Hepatic stellate cell (primary cell): ENCODE measurements at regions not wholly inside any gene's neighbourhood (a gene's known extent, or its start where the extent isn't known, plus 50 kb on each side); places are given as distances from the start of the nearest gene placed in this dataset.
"Not testable (repeated sequence)": the region's sequence is repeated elsewhere in the genome, so short reads cannot be mapped to it uniquely, and the experiment has no call there.

Experiments
- DNase-seq: peaks from one replicate; pipeline ENCODE4 v3.0.0; 2011; ENCODE audit warnings: low spot score

GRCh38 chr7:1342090-1342640, 109.5 kb downstream of the UNCX start:
- no peak for DNase-seq

GRCh38 chr7:1343551-1343950, 110.9 kb downstream of the UNCX start:
- DNase-seq: no peak

GRCh38 chr7:1344421-1344820, 111.7 kb downstream of the UNCX start:
- no peak for DNase-seq

- DNase-seq: no peak
Observed at GRCh38 chr7:1344981-1345701, 112.5 kb downstream of the UNCX start.

DNA sequence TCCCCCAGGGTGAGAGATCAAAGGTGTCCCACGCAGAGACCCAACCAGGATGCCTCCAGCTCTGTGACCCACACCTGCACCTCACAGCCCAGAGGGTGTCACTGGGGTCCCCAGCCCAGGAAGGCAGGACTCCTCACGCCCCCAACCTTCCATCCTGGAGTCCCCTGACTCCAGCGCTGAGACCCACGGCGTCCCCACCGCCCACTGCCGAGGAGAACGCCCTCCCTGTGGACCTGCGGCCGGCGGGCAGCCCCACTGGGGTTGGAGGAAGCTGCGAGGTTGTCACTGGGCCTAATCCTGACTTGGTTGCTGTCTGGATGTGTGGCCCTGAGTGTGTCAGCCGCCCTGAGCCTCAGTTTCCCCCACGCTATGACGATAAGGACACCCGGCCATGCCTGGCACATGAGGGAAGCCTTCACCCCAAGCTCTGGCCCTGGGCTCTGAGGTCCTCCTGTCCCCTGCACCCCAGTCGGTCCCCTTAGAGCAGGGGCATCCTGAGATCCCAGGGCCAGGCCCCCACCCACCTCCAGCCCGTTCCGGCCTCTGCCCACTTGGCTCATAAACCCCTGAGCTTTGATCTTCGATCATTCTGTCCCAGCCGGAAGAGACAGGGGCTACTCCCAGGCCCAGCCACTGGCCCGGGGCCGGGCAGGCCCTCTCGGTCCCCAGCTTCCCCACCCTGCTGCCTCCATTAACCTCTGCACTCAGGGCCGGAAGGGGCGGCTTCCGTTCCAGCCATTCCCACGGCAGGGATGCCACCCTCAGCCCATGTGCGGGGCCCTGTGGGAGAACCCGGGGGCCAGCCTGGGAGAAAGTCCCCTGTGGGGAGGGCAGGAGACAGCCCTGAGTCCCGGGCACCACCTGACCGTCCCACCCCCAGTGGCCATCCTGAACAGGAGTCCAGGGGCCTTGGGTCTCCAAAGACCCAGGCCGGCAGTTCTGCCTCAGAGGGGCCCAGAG, 113.2 kb downstream of the MICALL2 start:
- DNase-seq: no peak

DNA sequence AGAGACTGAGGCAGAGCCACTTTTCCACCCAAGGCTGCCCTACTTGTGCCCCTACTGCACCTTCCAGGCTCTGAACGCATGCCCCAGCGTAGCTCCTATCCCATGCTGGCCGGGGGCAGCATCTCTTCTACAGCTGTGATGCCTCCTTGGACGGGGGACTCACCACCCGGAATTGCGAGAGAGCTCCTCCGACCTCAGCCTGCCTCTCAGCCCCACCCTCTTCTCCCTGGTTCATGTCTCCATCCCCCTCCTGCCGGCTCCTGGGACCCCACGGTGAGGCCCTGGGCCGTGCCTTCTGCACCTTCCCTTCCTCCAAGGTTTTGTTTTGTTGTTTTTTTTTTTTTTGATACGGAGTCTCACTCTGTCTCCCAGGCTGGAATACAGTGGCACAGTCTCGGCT, 112.4 kb downstream of the MICALL2 start:
- DNase-seq: no peak

GRCh38 chr7:1348096-1348822, 111.0 kb downstream of the MICALL2 start:
- DNase-seq: no peak

- no peak for DNase-seq
Observed at GRCh38 chr7:1348823-1349335, 110.4 kb downstream of the MICALL2 start.

DNA sequence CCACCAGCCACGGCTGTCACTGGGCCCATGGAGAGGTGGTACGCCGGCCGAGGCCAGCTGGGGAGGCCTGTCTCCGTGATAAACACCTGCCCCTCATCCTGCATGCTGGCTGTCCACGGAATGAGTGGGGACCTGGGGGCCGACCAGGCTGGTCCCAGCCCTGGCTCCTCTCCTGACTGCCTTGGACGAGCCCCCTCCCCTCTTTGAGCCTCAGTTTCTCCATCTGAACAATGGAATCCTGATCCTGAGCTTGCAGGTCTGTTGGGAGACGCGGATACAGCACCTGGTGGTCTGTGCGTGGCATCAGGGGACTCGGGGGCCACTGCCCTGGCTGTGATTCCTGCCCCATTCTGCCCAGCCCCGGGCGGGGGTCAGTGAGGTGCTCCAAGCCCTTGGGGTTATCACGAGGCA, 109.9 kb downstream of the MICALL2 start:
- DNase-seq: no peak

DNA sequence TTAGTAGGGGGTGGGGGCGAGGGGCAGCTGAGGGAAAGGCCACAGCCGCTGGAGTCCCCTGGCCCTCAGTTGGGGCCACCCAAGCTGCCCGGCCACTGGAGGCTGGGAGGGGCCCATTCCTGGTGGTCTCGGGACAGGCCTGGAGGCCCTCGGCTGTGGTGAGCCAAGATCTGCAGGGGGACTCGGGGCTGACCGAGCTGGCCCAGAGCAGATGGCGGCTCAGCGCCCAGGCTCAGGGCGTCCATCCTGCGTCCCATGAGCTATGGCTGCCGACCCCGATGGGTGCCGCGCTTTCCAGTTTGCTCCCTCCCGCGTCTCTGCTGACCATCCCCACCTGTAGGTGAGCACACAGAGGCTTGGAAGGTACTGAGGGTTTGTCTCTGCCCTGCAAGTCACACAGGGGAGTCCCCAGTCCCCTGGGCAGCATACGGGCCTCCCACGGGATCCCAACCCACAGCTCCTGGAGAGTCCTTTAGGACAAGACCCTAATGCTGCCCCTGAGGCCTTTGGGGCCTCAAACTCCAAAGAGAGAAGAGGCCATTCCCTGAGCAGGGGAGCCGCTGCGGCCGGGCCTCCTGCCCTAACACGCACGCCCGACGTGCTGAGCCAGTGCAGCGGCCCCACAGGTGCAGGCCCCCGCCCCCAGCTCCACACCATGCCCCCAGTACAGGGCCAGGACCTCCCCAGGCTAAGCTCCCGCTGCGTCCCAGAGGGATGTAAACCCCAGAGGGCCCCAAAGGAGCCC, 107.2 kb downstream of the MICALL2 start:
- DNase-seq: no peak

DNA sequence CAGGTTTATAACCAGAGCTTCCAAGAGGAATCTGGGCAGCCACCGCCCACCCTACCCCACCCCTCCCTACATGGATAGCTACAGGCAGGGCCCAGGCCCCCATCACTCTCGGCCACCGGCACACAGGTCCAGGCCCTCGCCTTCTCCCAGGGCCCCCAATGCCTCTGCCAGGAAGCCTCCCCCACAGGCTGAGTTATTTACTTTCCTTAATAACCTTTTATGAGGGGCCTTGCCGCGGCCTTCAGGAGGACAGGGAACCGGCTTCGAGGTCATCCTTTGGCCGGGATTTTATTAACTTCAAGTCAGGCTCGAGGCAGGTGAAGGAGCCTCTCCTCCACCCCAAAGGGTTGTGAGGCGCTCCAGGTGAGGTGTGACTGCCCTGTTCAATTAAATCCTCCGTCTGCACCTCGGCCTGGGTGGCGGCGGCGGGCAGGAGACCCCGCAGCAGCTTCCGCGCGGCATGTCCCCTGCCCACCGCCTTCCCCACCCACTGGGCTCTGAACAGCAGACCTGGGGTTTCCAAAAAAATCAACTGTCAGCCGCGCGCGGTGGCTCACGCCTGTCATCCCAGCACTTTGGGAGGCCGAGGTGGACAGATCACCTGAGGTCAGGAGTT, 106.5 kb downstream of the MICALL2 start:
- DNase-seq: no peak

DNA sequence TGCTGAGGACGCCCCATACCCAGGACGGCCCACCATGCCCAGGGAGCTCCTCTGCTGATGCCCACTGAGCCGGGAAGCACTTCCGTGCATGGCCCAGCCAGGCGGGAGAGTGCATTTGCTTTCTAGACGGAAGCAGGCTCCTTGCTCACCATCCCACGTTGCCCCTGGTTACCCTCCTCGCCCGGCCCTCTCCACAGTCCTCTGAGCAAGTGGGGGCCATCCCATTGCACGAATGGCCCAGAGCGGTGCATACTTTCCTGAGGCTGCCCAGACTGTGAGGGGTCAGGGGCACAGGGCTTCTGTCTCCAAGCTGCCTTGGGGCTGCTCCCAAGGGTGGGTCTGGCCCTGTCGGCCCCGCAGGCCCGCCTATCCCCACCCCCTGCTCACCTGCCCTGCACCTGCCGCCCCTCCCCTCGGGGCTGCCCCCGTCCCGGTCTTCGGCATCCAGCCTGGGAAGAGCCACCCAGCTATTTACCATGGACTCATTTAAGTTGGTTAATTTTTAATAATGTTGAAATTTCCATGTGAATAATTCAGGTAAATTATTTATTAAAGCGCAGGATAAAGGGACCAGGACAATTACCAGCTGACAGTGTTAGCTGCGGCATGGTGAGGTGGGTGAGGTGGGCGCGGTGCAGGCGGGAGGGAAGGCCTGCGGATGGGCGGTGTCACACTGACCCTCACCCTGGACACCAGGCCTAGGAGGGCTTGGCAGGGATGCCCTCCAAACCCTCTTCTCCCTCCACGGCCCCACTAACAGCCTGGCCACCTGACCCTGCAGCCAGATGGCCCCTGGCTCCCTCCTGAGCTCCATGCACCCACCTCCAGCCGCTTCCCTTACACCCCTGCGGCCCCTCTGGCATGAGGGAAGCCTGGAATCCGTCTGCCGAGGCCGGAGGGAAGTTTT, 104.4 kb downstream of the MICALL2 start:
- DNase-seq: no peak

GRCh38 chr7:1355568-1356340, 103.5 kb downstream of the MICALL2 start:
- no peak for DNase-seq

GRCh38 chr7:1356853-1357252, 102.4 kb downstream of the MICALL2 start:
- DNase-seq: not testable (repeated sequence)

DNA sequence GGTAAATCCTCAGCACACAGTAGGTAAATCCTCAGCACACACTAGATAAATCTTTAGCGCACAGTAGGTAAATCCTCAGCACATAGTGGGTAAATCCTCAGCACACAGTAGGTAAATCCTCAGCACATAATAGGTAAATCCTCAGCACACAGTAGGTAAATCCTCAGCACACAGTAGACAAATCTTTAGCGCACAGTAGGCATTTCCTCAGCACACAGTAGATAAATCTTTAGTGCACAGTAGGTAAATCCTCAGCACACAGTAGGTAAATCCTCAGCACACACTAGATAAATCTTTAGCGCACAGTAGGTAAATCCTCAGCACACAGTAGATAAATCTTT, 102.0 kb downstream of the MICALL2 start:
- not testable (repeated sequence) for DNase-seq

DNA sequence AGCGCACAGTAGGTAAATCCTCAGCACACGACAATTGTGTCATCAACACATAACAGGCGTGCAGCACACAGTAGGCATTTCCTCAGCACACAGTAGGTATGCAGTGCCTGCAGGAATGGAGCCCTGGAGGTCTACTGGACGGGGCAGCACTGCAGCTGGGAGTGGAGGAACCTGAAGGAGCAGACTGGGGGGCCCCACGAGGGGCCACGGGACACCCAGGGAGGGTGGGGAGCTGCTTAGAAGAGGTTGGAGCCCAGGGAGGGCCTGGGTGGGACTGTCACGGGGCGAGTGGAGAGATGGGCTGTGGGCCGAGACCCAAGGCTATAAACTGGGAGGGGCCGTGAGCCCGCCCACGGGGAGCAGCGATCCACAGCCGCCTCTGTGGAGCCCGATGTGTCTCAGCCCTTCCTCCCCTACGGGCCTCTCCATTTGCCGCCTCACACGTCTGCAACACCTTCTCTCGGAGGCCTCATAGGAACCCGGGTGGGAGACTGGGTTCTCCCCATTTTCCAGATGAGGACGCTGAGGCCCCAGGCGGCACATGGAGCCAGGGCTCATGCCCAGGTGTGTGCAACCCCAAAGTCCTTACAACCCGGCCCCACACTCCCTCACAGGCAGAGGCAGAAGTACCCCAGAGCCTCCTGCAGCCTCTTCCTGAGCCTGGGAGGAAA, 101.5 kb downstream of the MICALL2 start:
- no peak for DNase-seq

DNA sequence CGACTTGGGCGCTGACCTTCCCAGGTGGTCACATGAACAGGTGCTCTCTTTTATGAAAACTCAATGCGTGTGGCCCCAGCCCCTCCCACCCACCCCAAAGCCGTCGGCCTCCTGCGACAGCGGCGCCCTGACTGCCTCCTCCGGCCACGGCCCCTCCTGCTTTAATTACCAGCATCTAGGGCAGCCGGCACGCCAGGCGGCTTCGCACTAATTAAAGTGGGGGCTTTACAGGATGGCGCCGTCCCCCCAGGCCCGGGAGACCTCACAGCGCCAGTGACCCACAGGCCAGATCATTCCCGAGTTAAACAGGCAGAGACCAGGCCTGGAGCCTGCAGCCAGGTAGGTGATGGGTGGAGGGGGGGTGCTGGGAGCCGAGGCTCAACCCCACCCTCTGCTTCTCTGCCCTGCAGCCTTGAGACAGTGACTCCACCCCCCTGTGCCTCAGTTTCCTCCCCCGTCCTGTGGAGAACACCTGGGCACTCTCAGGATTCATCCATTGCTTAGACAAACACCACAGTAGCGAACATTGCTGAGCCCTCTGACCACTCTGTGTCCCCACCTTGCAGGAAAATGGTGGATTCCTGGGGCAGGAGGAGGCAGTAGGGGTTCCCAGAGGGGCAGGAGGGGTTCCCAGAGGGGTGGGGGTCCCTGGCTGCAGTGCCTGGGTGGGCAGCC, 100.8 kb downstream of the MICALL2 start:
- no peak for DNase-seq

DNA sequence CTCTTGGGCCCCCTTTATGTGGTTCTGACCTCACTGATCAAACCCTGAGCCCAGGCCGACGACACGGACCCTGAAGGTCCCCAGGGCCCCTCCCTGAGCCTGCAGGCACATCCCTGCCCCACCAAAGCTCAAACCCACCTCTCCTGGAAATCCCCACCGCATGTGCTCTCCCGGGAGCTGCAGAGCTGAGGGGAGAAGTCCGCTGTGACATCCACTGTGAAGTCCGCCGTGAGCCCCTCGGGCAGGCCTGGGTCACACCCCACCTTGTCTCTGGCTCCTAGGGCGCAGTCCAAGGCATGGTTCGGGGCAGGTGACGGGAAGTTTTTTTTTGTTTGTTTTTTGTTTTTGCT, 100.2 kb downstream of the MICALL2 start:
- DNase-seq: no peak
